Stimulated activated CD8-positive, alpha-beta memory T cell treated with anti-CD3 and anti-CD28 coated beads, Interleukin-2, amount 100 ng/mL, for 1 hour (primary cell): ENCODE measurements at regions not wholly inside any gene's neighbourhood (a gene's known extent, or its start where the extent isn't known, plus 50 kb on each side); places are given as distances from the start of the nearest gene placed in this dataset.
"Not testable (repeated sequence)": the region's sequence is repeated elsewhere in the genome, so short reads cannot be mapped to it uniquely, and the experiment has no call there.

Source experiments
- DNase-seq, 2 donors: peaks; one replicate each; pipeline ENCODE4 v3.0.0-alpha.2; 2020; ENCODE audit warnings: low read depth in 2 of 2

DNA sequence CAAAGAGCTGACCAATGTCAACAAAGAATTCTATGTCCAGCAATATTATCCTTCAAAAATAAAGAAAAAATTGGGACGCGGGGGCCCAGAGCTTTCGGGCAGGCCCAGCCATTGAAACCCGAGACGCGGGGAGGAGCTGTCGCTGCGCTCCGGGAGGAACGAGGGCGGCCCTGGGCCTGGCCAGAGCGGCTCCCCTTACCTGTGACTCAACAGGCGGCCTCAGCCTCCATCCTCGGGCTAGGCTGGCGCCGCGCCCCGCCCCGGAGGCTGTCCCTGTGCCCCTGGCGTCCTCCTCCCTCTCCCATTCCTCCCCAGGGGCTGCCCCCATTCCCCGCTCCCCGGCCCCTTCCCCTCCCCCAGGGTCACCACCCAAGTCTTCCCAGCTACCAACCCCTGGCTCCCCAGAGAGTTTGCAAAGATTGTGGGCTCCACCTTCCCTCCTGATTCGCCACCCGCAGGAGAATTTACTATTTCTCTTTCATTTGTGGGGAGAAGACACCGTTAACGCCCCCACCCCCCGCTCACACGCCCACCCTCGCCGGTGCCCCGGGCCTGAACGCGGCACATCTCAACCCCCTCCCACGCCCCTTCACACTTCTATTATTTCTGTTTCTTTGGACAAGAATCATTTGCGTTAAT is 127.9 kb downstream of the ARRDC4 start:
- DNase-seq: not testable (repeated sequence)

DNA sequence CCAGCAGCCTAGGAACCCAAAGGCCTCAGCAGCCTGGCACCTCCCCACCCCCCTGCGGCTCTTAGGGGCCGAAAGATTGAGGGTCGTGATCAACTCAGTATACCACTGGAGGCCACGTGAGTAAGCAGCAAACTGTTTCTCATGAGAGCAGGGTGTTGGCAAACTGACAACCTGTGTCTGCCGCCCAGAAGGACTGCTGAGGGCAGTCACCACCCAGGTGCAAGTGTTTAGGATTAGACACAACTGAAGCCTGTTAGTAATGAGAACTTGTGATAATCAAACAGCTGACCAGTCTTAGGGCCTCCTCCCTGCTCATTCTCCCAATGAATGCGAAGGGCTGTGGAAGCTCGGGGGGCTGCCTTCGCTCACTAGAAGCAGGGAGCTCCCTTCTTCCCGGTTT is 128.8 kb downstream of the ARRDC4 start:
- not testable (repeated sequence) for DNase-seq

DNA sequence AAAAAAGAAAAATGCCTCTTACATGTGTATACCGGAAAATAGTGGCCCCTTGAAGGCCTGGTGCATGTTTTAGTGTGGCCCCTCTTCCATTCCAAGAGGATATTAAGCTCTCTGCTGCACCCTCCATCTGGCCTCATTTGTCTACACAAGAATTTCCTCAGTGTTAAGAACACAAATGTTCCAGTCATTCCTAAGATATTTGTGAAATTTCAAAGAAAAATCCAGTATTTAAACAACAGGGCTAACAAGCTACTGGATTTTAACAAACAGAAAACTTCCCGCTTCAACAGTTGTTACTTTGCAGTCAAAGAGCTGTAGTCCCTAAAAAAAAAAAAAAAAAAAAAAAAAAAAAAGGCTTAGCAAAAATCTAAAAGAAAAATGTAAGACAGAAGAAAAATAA is 137.5 kb downstream of the ARRDC4 start:
- DNase-seq: not testable (repeated sequence)

DNA sequence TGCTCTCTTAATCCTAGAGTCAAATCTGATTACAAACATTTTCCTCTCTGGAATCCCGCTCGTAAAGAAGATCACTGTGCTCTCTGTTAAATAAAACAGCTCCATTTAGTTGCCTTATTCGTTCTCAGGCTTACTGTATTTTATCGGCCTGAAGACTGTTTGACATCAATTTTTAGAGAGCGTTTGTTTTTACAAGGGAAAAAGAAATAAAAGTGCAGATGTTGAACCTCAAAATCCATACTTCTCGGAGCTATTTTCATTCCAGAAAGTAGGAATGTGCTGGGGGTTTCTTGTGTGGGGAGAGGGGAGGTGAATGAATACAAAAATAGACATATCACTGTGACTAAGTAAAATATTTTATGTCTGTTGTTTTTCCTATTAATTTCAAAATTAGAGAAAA is 140.1 kb downstream of the ARRDC4 start:
- not testable (repeated sequence) for DNase-seq

DNA sequence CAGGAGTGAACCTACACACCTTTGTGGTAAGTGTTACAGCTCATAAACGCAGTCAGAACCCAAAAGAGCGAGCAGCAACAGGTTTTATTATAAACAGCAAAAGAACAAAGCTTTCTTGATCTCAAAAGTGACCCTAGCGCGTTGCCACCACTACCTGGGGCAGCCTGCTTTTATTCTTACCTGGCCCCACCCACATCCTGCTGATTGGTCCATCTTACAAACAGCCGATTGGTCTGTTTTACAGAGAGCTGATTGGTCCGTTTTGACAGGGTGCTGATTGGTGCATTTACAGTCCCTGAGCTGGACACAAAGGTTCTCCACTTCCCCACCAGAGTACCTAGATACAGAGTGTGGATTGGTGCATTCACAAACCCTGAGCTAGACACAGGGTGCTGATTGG is 143.1 kb downstream of the ARRDC4 start:
- DNase-seq: no peak

DNA sequence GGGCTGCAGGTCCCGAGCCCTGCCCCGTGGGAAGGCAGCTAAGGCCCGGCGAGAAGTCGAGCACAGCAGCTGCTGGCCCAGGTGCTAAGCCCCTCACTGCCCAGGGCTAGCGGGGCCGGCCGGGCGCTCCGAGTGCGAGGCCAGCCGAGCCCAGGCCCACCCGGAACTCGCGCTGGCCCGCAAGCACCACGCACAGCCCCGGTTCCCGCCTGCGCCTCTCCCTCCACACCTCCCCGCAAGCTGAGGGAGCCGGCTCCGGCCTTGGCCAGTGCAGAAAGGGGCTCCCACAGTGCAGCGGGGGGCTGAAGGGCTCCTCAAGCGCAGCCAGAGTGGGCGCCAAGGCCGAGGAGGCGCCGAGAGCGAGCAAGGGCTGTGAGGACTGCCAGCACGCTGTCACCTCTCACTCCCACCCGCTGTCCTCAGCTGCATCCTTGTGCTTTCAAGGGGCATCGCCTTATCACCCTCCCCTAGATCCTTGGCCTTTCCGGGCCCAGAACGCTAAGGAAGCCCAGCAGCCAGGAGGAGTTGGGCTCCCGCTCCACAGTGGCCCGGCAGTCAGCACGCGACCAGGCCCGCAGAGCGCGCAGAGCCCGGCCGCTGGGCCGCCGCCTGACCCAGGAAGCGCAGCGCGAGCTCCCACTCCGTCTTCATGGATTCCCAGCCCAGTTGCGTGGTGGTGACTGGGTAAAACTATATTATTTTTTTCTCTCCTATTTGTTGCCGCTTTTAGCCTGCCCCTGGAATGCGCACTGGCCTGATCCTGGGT is 144.1 kb downstream of the ARRDC4 start:
- not testable (repeated sequence) for DNase-seq

DNA sequence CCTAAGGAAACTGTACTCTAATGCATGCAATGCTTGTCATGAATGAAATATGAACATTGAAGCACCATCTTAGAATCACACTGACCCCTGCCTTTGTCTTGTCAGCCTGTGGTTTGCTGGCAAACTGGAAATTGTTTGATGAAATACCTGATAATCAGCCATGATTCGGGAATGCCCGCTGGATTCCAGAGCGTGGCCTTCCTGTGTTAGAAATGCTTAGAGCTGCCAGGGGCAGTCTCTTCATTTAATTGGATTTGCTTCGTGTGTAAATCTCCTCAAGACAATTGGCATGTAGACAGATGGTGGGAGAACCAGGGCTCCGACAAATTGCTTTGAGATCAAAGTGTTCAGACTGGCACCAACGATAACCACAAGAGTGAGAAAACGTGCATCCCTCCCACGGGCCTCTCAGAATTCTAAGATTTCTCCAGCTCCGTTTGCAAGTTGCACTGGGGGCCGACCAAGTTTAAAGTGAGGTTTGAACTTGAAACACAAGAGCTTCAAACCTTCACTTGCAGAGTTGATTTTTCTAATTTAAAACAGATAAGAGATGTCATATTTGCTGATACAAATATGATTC is 146.2 kb downstream of the ARRDC4 start:
- not testable (repeated sequence) for DNase-seq

DNA sequence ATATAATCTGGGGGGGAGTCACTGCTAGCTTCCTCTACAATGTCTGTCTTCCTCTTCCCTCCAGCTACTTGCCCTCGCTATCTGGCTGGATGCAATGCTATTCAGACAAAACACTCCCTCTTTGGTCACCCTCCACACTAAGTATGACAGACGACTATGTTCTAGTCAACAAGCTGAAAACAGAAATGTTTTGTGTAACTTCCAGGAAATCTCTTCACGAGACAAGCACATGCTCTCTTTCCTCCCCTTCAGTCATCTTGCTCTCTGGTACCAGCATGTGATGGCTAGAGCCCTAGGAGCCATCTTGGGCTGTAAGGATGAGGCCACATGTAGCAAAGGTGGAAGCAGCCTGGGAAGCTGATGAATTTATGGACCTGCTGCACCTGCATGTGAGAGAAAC is 151.3 kb downstream of the ARRDC4 start:
- no peak for DNase-seq

DNA sequence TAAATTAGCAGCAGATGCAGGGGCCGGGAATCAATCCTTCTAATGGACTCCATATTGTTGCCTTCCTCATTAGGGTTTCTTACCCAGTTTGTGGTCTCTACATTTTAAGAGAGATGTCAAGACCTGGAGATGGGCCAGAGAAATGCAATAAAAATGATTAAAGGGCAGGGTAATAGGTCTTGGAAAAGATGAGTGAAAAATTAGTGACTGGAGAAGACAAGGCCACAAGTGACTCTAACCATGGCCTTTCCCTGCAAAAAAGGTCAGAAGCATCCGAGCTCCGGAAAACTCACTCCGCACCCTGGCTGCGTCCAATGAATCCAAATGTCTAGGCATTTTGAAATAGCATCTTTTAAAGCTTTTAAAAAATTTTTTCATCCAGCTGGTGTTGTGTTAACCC is 152.8 kb downstream of the ARRDC4 start:
- DNase-seq: no peak

DNA sequence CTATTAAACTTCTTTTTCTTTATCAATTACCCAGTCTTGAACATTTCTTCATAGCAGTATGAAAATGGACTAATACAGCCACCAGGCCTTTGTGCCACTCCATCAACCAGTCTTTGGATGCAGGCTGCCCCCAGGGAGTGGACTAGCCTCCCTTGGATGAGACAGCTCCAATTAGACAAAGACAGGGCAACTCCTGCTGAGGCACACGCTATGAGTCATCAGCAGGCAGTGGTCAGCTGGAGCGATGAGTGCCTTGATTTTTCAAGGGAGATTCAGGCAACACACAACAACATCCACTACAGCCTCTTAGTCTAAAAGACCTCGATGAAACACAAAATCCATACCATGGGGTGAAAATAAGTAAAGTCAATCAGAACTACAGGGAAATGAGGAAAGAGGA is 160.1 kb downstream of the ARRDC4 start:
- no peak for DNase-seq

DNA sequence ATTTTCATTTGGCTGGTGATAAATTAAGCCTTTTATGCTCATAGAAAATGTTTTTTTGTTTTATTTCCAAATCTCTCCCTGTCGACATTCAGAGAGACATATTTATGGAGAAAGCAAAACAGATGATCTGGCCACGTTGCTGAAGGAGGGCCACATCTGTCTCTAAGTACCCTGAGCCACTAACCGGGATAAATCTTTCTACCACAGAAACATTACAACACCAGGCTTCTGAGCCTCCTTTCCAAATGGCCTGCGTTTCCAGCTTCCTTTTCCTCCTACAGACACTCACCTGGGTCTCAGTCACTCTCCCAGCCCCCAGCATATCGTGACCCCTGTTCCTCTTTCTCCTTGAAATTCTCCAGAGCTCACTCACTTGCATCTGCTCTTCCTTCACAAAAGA is 161.0 kb downstream of the ARRDC4 start:
- DNase-seq: no peak

DNA sequence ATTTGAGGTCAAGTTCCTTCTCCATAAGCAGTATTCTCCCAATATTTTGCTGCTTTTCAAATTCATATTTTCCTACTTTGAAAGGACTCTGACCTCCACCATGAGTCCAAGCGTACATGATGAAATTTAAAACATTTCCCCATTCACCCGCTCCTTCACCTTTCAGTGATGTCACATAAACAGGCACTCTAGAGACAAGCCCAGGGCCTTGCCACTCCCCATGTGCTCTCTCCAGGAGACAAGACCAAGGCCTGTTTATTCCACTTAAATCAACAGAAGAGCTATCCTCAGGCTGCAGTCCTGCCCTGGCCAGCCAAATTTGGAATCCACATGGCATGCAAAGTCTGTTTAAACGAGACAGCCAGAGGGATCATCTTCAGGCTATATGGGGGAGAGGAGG is 161.5 kb downstream of the ARRDC4 start:
- DNase-seq: no peak

DNA sequence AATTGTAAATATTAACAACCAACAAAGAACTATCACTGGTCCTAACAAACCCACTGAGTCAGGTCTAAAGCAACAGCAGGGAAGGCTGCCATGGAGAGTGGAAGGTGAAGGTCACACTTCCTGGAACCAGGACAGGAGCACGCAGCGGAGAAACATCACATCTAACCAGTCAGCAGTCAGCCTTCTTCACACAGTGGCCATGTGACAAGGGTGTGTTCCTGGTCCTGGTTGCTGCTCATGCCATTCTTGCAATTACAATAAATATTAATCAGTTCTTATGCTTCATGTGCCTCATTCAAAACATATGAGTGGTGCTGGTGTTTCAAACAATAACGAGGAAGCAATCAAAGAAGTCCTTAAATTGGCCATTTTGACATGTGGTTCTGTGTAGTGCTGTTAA is 162.8 kb downstream of the ARRDC4 start:
- no peak for DNase-seq

DNA sequence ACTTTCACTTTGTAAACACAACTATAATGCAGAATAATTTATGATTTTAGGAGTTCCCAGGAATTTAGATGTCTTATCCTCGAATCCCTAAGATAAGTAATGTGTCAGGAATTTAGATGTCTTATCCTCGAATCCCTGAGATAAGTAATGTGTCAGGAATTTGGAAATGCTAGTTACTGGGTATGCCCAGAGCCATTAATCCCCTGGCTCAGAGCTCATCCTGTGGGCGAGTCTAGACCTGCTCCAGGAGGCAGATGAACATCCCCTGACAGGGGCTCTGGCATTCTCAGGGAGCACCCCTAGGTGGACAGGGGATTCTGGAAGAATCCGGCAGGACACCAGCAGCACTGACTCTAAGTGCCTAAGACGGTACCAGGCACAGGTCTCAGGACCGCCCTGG is 163.3 kb downstream of the ARRDC4 start:
- no peak for DNase-seq

DNA sequence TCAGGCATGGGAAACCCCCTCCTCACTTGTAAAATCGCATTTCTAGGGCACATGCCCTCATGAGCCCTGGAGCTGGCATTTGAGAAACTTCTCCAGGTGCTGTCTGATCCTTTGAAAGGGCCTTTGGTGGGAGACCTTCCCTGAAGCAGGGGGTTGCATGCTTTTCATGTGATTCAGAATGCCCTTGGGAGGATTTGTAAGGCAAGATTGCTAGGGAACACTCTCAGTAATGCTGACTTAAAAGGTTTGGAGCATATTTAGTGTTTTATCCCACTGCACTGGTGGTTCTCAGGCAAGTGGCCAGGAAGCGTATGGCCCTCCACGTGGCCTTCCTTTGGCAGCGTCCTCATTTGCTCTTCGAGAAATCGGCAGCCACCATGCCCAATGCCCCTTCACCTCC is 164.1 kb downstream of the ARRDC4 start:
- DNase-seq: no peak

DNA sequence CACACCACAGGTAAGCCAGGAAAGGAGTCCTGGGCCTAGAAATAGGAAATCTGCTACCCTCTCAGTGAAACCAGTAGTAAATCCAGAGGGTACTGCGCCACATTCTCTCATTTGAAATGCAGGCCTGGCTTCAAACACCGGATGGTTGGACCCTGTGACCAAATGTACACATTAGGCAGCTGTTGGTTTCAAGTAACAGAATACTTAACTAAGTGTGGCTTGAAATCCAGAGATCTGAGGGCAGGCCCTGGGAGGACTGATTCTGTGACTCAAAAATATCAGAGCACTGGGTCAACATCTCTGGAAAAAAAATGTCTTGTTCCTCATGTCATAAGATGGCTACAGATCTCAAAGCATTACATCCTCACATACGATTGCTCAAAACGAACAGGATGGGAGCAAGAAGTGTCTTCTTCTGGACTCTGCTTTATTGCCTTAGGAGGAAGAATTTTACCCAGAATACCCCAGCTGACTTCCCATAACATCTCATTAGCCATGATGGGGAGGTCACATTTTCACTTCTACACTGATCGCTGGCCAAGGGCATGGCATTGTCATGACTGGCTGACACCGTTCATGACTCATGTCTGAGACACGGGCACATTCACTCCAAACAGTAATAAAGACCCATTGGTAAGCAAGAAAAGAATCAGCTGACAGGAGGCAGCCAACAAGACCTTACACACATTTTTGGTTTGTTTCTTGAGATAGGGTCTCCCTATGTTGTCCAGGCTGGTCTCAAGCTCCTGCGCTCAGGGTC is 166.0 kb downstream of the ARRDC4 start:
- DNase-seq: no peak

DNA sequence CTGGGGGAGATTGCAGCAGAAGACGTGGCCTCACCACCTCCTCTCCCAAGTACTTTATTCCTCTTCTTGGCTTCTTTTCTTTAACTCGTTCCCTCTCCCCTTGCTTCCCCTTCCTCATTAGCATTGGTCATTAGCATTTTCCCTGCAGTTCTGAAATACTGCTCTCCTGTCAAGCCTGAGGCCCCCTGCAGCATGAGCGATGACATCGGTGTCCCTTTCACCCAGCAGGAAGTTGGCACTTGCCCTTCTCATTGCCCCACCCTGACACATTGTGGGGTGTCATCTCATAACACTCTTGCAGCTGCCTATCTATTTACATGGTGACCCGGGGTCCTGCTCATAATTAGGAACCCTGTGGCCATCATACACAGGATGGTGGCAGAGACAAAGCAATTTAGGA is 167.1 kb downstream of the ARRDC4 start:
- no peak for DNase-seq

DNA sequence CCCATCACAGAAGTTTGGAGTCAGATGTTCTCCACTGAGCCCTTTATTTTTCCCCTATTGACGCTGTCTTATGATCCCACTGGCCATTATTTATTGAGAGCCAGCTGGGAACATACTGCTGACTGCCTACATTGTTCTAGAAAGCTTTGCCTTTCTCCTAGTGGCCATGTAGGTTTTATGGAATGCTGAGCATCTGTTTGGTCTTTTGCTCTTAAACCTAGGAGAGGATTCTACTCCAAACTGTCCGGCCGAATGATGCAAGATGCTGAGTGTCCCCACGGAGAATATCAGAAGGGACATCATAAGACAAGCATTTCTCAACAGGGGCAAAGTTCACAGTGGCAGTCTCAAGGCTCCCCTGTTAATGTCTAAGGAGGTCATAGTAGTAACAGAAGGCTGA is 171.4 kb downstream of the ARRDC4 start:
- no peak for DNase-seq

DNA sequence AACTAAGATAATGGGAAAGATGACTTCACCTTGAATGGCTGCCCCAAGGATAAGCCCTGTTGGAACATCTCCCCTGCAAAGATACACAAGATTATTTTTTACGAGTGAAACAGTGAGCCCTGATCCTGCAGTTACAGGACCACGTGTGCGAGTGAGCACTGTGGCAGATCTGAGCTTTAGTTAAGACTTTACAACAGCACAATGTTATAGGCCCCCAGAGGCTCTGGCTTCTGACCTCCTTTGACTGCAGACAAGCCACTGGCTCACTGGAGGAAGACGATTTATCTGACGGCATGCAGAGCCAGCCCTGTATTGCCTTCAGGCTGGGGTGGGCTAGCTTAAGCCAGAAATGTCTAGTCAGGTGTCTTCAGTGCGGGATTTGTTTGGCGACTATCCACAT is 174.4 kb downstream of the ARRDC4 start:
- no peak for DNase-seq

DNA sequence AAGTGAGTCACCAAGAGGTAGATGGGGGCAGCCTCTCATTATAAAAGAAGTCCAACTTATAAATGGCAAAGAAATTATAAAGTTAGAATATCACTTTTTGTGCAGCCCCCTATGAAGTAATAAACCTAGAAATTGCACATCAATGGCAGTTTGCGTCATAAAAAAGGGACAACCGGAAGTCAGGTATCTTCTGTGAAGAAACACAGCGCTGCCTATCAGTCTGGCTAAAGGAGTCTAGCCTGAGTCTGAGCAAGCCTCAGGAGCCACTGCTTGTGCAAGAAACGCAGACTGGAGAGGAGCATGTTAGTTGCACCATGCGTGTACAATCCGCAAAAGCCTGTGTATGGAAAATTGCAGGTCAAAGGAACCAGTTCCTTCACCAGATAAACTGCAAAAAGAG is 178.4 kb downstream of the ARRDC4 start:
- DNase-seq: no peak

DNA sequence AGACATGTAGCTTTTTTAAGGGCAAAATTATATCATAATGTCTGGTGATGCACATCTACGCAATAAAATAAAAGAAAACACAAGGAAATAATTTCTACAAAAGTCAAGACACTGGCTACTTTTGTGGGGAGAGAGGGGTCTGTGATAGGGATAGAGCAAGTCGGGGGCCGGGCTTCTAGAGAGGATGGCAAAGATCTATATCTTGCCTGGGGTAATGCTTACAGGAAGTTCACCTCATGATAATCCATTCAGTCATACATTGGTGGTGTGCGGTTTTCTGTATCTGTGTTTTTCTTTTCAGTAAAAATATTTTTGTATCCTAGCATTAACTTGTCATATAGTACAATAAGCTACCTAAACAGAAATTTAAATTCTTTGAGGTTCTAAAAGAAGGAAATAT is 178.8 kb downstream of the ARRDC4 start:
- no peak for DNase-seq

DNA sequence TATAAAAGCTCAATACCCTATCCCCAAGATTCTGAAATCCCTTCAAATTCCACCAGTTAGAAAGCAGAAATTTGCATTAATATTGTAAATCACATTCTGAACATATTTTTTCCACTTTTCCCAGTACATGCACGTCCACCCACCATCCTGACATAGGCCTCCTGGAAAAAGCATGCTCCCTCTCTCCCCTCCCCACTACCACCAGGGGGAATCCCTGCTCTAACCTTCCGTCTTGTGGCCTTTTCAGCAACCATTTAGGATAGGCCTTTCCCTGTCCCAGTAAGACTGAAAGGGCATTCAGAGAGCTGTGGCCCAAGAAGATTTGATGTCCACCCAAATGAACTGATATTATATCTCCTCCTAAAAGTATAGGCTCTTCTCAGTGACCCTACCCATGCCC is 182.1 kb downstream of the ARRDC4 start:
- no peak for DNase-seq

DNA sequence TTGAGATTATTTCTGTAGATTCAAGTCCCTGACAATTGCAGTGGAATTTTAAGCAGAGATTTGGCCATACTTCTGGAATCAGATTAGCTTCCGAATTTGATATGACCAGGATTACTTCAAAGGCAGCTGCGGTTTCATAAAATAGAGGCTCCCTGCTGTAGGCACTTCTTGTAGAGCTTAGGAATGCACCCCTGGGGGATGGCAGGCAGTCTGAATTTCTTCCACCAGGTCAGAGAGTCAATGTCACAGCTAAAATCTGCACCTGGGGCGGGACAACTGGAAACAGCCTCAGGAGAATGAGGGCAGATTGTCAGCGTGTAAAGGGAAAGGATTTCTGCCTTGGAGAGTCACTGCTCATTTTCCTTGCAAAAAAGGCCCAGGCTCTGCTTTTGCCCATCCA is 182.6 kb downstream of the ARRDC4 start:
- DNase-seq: no peak
